Uterus (tissue), 2 donors: ENCODE measurements at regions not wholly inside any gene's neighbourhood (a gene's known extent, or its start where the extent isn't known, plus 50 kb on each side); places are given as distances from the start of the nearest gene placed in this dataset.

ENCODE experiments used
- CTCF ChIP-seq, 4 experiments: fragments of 200-600 bp in 2 of 4; fragments of 450-650 bp in 2 of 4; sonication (generic) in 2 of 4; IDR thresholded peaks; one replicate each; pipeline ENCODE4 v1.5.1; 2016 to 2019; ENCODE audit warnings: antibody characterized with exemption in 4 of 4, mild to moderate bottlenecking in 2 of 4, moderate library complexity in 1 of 4
- POLR2A ChIP-seq, 2 donors: fragments of 450-650 bp; IDR thresholded peaks; one replicate each; pipeline ENCODE4 v1.6.1; 2016; ENCODE audit warnings: antibody characterized with exemption in 2 of 2, mild to moderate bottlenecking in 1 of 2, moderate library complexity in 1 of 2

GRCh38 chr4:167614866-167615265 is 380.6 kb upstream of the SPOCK3 start:
- no peak for TF ChIP-seq CTCF (IDR thresholded peaks at IDR 0.05)
- no peak for TF ChIP-seq POLR2A (IDR thresholded peaks at IDR 0.05)
